ENCODE measurements at regions not wholly inside any gene's neighbourhood (a gene's known extent, or its start where the extent isn't known, plus 50 kb on each side); places are given as distances from the start of the nearest gene placed in this dataset.

DNA sequence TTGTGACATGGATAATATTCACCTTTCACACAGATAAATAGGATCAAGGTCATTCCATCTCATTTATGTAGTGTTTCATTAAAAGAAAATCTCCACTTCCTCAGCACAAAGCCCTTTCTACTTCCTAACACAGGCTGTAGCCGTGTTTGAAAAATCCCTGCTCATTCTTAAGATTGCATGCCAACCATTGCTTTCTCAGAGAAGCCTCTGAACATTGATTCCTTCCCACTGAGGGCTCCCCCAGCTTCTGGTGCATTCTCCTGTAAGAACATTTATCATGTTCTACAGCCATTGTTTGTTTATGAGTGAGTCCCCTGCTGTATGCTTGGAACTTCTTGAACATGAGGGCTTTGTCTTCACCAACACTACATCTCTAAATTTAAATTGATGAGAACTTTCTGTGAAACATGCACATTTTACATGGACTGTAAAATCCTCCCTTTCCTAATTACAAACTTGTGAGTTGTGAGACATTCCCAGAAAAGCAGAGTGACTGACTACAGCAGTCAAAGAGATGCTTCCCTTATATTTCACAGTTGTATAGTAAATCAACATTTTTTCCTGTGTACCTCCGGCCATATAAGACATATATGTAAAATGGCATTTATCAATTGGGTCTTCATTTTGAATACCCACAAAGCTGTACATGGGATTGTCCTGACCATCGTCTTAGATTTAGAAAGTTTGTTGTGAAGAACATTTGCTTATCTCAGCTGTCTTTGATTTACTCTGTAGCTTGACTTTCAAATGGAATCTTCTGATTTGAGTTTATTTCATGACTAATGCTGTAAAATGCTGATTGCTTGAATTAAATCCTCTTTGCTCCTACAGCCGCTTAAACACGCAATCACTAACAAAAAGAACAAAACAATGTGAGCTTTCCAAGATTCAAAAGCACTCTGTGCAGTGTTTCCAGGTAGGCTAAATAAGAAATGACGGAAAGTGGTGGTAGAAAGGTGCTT lies 600.5 kb upstream of the SLIT2 start:
- Mint-ChIP-seq H3K4me3 (no peak overlapping the region), H3K36me3 (ENCODE audit: low read depth) (no peaks in the 10 kb centered on the region), H3K4me1 (ENCODE audit: low read depth) (peaks cover 9% of the 10 kb centered on the region; the same call in 1 of the 2 replicates), H3K27ac (no peak overlapping the region), H3K27me3 (ENCODE audit: insufficient read depth) (peaks cover 2% of the 10 kb centered on the region; the same call in 1 of the 2 replicates), H3K9me3 (no peaks in the 10 kb centered on the region; the same call in 1 of the 2 replicates)
- TF ChIP-seq, protein P1, sequence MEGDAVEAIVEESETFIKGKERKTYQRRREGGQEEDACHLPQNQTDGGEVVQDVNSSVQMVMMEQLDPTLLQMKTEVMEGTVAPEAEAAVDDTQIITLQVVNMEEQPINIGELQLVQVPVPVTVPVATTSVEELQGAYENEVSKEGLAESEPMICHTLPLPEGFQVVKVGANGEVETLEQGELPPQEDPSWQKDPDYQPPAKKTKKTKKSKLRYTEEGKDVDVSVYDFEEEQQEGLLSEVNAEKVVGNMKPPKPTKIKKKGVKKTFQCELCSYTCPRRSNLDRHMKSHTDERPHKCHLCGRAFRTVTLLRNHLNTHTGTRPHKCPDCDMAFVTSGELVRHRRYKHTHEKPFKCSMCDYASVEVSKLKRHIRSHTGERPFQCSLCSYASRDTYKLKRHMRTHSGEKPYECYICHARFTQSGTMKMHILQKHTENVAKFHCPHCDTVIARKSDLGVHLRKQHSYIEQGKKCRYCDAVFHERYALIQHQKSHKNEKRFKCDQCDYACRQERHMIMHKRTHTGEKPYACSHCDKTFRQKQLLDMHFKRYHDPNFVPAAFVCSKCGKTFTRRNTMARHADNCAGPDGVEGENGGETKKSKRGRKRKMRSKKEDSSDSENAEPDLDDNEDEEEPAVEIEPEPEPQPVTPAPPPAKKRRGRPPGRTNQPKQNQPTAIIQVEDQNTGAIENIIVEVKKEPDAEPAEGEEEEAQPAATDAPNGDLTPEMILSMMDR (IDR thresholded peaks at IDR 0.05) = no peak
- no peak for DNase-seq

DNA sequence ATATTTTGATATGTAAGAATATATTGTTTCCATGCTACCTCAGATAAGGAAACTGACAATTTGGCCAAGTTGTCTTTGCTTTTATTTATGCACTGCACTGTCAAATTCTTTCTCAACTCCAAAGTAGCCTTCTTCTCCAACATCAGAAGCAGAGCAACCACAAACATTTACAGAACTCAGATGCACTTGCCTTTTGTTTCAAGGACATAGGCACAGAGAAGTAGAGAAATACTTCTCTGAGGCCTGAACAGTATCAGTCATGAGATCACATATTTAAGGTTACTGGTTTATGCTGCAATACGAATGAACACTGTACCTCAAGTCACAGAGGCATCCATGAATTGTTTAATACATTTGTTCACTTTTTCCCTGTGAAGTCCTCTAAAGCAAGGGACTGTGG lies 606.1 kb upstream of the SLIT2 start:
- Mint-ChIP-seq H3K4me3 (no peak overlapping the region), H3K27ac (no peak overlapping the region)

DNA sequence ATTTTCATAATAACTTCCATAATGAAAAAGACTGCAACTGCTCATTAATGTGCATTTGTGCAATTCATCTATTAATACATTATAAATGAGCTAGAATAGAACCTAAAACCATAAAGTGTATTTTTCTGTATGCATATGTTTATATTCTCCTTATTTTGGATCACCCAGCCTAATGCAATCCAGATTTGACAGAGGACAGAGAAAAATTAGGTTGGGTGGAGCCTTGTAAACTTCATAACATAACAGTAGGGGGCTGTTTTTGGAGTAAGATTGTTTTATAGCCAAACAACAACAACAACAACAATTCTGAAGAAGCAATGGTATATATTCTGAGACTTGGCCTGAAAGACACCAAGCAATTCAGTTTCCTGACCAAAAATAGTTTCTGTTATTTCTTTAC lies 615.3 kb upstream of the SLIT2 start:
- H3K4me1 Mint-ChIP-seq (ENCODE audit: low read depth) = no peaks in the 10 kb centered on the region
- no peak overlapping the region for H3K4me3 Mint-ChIP-seq
- no peak overlapping the region for H3K27ac Mint-ChIP-seq
- no peaks in the 10 kb centered on the region; the same call in none of the 2 replicates for H3K36me3 Mint-ChIP-seq (ENCODE audit: low read depth)
- TF ChIP-seq, protein P1 (IDR thresholded peaks at IDR 0.05) = peak; percentile 9; the same call in 1 of the 2 replicates
- no peaks in the 10 kb centered on the region for H3K27me3 Mint-ChIP-seq (ENCODE audit: insufficient read depth)
- DNase-seq = no peak
- no peaks in the 10 kb centered on the region for H3K9me3 Mint-ChIP-seq

More for the DNA sequence above, 606.1 kb upstream of the SLIT2 start:
- no peaks in the 10 kb centered on the region; the same call in 1 of the 2 replicates for H3K36me3 Mint-ChIP-seq (ENCODE audit: low read depth)
- no peaks in the 10 kb centered on the region for H3K27me3 Mint-ChIP-seq (ENCODE audit: insufficient read depth)
- no peaks in the 10 kb centered on the region for H3K4me1 Mint-ChIP-seq (ENCODE audit: low read depth)
- no peaks in the 10 kb centered on the region; the same call in 1 of the 2 replicates for H3K9me3 Mint-ChIP-seq
- TF ChIP-seq, protein P1 (IDR thresholded peaks at IDR 0.05) = no peak
- DNase-seq = no peak

DNA sequence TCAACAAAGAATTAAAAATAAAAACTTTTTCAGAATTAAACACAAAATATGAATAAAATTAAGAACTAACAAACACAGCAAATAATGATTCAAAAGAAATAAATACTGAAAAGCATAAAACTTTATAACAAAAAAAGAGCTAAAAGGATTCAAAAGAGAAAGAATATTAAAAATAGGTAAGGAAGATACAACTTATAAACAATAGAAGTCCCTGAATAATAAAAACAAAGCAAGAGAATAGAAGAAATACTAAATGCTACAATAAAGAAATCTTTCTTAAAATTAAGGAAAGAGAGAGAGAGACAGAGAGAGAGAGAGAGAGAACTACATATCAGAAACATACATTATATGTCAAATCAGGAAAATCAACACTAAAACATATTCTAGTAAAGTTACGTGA lies 619.9 kb upstream of the SLIT2 start:
- Mint-ChIP-seq H3K27ac (no peak overlapping the region), H3K9me3 (no peaks in the 10 kb centered on the region), H3K4me1 (ENCODE audit: low read depth) (no peaks in the 10 kb centered on the region), H3K36me3 (ENCODE audit: low read depth) (no peaks in the 10 kb centered on the region; the same call in none of the 2 replicates), H3K4me3 (no peak overlapping the region), H3K27me3 (ENCODE audit: insufficient read depth) (no peaks in the 10 kb centered on the region)
- DNase-seq = no peak
- TF ChIP-seq, protein P1 (IDR thresholded peaks at IDR 0.05) = no peak

DNA sequence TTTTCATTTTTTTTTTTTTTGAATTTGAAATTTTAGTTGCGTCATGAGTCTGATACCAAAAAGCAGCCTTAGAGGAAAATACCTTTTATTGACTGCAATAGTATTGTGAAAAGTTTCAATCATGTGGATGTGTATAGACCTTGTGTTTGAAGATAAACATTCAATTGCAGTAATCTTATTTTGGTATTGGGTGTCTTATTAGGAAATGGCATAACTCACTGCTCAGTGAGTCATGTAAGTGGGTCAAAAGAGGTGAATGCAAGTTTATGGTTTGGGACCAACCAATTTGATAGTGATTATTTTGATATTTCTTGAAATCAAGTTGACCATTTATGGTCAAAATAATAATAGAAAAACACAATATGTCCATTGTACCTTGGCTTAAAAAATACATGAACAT lies 627.8 kb upstream of the SLIT2 start:
- no peak for DNase-seq
- Mint-ChIP-seq H3K9me3 (no peaks in the 10 kb centered on the region), H3K36me3 (ENCODE audit: low read depth) (no peaks in the 10 kb centered on the region), H3K4me3 (no peak overlapping the region), H3K4me1 (ENCODE audit: low read depth) (no peaks in the 10 kb centered on the region), H3K27ac (no peak overlapping the region), H3K27me3 (ENCODE audit: insufficient read depth) (no peaks in the 10 kb centered on the region; the same call in 1 of the 2 replicates)
- TF ChIP-seq, protein P1 (IDR thresholded peaks at IDR 0.05) = no peak
